ENCODE measurements at regions not wholly inside any gene's neighbourhood (a gene's known extent, or its start where the extent isn't known, plus 50 kb on each side); places are given as distances from the start of the nearest gene placed in this dataset.
A peak's percentile ranks its signal among the peaks of the same experiment; 100 is the strongest.

GRCh38 chr5:175103746-175104145 is 340.2 kb downstream of the DRD1 start:
- no peak for DNase-seq

GRCh38 chr5:175102717-175103116 is 341.3 kb downstream of the DRD1 start:
- DNase-seq, result no peak

GRCh38 chr5:175098301-175098700 is 345.7 kb downstream of the DRD1 start:
- no peak for DNase-seq

GRCh38 chr5:175096469-175097165 is 347.4 kb downstream of the DRD1 start:
- no peak for DNase-seq

GRCh38 chr5:175094461-175094860 is 349.5 kb downstream of the DRD1 start:
- no peak for DNase-seq

- no peak for DNase-seq
These were observed 351.3 kb downstream of the DRD1 start for GRCh38 chr5:175092691-175093090.

GRCh38 chr5:175088963-175089362 is 355.0 kb downstream of the DRD1 start:
- no peak for DNase-seq

- no peak for DNase-seq
These were observed 358.6 kb downstream of the MSX2 start for GRCh38 chr5:175082866-175083590.

GRCh38 chr5:175082346-175082745 is 358.0 kb downstream of the MSX2 start:
- no peak for DNase-seq

GRCh38 chr5:175079707-175080106 is 355.3 kb downstream of the MSX2 start:
- no peak for DNase-seq

GRCh38 chr5:175070283-175070682 is 345.9 kb downstream of the MSX2 start:
- DNase-seq, result no peak

- DNase-seq, result no peak
These were observed 335.9 kb downstream of the MSX2 start for GRCh38 chr5:175060257-175060656.

- DNase-seq, result peak; percentile 37
These were observed 335.4 kb downstream of the MSX2 start for GRCh38 chr5:175059687-175060211.

GRCh38 chr5:175056831-175057230 is 332.4 kb downstream of the MSX2 start:
- no peak for DNase-seq

GRCh38 chr5:175054243-175054642 is 329.9 kb downstream of the MSX2 start:
- no peak for DNase-seq

- no peak for DNase-seq
These were observed 328.0 kb downstream of the MSX2 start for GRCh38 chr5:175052351-175052750.

- DNase-seq, result no peak
These were observed 322.7 kb downstream of the MSX2 start for GRCh38 chr5:175047048-175047447.

GRCh38 chr5:175045820-175046219 is 321.4 kb downstream of the MSX2 start:
- no peak for DNase-seq

- no peak for DNase-seq
These were observed 313.4 kb downstream of the MSX2 start for GRCh38 chr5:175037820-175038219.

- no peak for DNase-seq
These were observed 311.6 kb downstream of the MSX2 start for GRCh38 chr5:175035882-175036533.

- no peak for DNase-seq
These were observed 310.5 kb downstream of the MSX2 start for GRCh38 chr5:175034924-175035323.

- no peak for DNase-seq
These were observed 308.4 kb downstream of the MSX2 start for GRCh38 chr5:175032741-175033151.

GRCh38 chr5:175032013-175032412 is 307.6 kb downstream of the MSX2 start:
- no peak for DNase-seq

- DNase-seq, result no peak
These were observed 303.0 kb downstream of the MSX2 start for GRCh38 chr5:175027390-175027789.
